Keratinocyte (primary cell): ENCODE measurements at regions not wholly inside any gene's neighbourhood (a gene's known extent, or its start where the extent isn't known, plus 50 kb on each side); places are given as distances from the start of the nearest gene placed in this dataset.

ENCODE experiments used
- DNase-seq: peaks from one replicate; pipeline ENCODE4 v3.0.0-alpha.2; 2011; ENCODE audit warnings: low read depth, missing footprints, low spot score
- FAIRE-seq: peaks from 2 replicates; lab custom pipeline; 2011; peaks lifted over from hg19 to GRCh38; lab: Jason Lieb, UNC
- H2AFZ ChIP-seq: 2 replicates; pipeline ENCODE4 v1.6.0; 2012; ENCODE audit warnings: low read length, control low read depth, inconsistent platforms; ENCODE audit not compliant: control insufficient read depth
- H3K27ac ChIP-seq: 2 replicates; pipeline ENCODE4 v1.5.1; 2011; ENCODE audit warnings: low read length; ENCODE audit not compliant: control insufficient read depth, insufficient read depth
- H3K27me3 ChIP-seq: 3 replicates; pipeline ENCODE4 v1.6.0; 2011; ENCODE audit warnings: low read length; ENCODE audit not compliant: control insufficient read depth, insufficient read depth; ENCODE audit errors: extremely low read depth
- H3K36me3 ChIP-seq, 2 experiments: 2 replicates in 1 of 2; 3 replicates in 1 of 2; pipeline ENCODE4 v1.5.1; 2011; ENCODE audit warnings: low read length in 2 of 2, mild to moderate bottlenecking in 1 of 2; ENCODE audit not compliant: control insufficient read depth in 2 of 2, insufficient read depth in 2 of 2; ENCODE audit errors: extremely low read depth in 1 of 2
- H3K4me1 ChIP-seq: 3 replicates; pipeline ENCODE4 v1.5.1; 2011; ENCODE audit warnings: low read length; ENCODE audit not compliant: control insufficient read depth, insufficient read depth; ENCODE audit errors: extremely low read depth
- H3K4me2 ChIP-seq: 3 replicates; pipeline ENCODE4 v1.6.0; 2011; ENCODE audit warnings: low read depth, low read length; ENCODE audit not compliant: control insufficient read depth, insufficient read depth; ENCODE audit errors: extremely low read depth
- H3K4me3 ChIP-seq, 3 experiments: fragments of 200-600 bp in 1 of 3; sonication (generic) in 1 of 3; 2 replicates in 2 of 3; 3 replicates in 1 of 3; pipeline ENCODE4 v1.5.1; 2011 to 2016; ENCODE audit warnings: low read length in 3 of 3, mild to moderate bottlenecking in 3 of 3, control low read depth in 2 of 3, inconsistent platforms in 1 of 3, low read depth in 1 of 3, mixed read lengths in 1 of 3, mixed run types in 1 of 3, moderate library complexity in 1 of 3; ENCODE audit not compliant: control insufficient read depth in 2 of 3, insufficient read depth in 2 of 3; ENCODE audit errors: extremely low read depth in 1 of 3
- H3K79me2 ChIP-seq: 2 replicates; pipeline ENCODE4 v1.6.0; 2012; ENCODE audit warnings: low read length; ENCODE audit not compliant: control insufficient read depth, insufficient read depth
- H3K9ac ChIP-seq: 3 replicates; pipeline ENCODE4 v1.6.0; 2011; ENCODE audit warnings: low read length; ENCODE audit not compliant: control insufficient read depth, insufficient read depth; ENCODE audit errors: extremely low read depth
- H3K9me1 ChIP-seq: 3 replicates; pipeline ENCODE4 v1.6.0; 2011; ENCODE audit warnings: low read length; ENCODE audit not compliant: control insufficient read depth, insufficient read depth; ENCODE audit errors: extremely low read depth
- H3K9me3 ChIP-seq: 2 replicates; pipeline ENCODE4 v1.5.1; 2012; ENCODE audit warnings: low read depth, low read length; ENCODE audit not compliant: control insufficient read depth
- H4K20me1 ChIP-seq: 3 replicates; pipeline ENCODE4 v1.6.0; 2011; ENCODE audit warnings: low read length; ENCODE audit not compliant: control insufficient read depth, insufficient read depth; ENCODE audit errors: extremely low read depth
- CTCF ChIP-seq, 3 experiments: IDR thresholded peaks in 1 of 3; conservative IDR thresholded peaks in 1 of 3; optimal IDR thresholded peaks in 1 of 3; 2 replicates in 2 of 3; 3 replicates in 1 of 3; pipeline versions ENCODE3 to v1.5.1; 2011; ENCODE audit warnings: low read length in 3 of 3, mild to moderate bottlenecking in 3 of 3, moderate library complexity in 2 of 3, control low read depth in 1 of 3, inconsistent platforms in 1 of 3; ENCODE audit not compliant: insufficient read depth in 2 of 3; ENCODE audit errors: extremely low read depth in 1 of 3
- EZH2 ChIP-seq: IDR thresholded peaks from one replicate; pipeline ENCODE4 v1.6.1; 2012; ENCODE audit warnings: inconsistent platforms, mild to moderate bottlenecking, low read length, moderate library complexity
- dilution Hi-C: fragments of 300-500 bp; cut with MboI; formaldehyde crosslinking; loops from one replicate; pipeline ENCODE4 v1.7.0; 2020; ENCODE audit warnings: low sequenced_read_pairs; ENCODE audit not compliant: extremely low pct_ligation_motif_present

GRCh38 chr4:57374866-57375595 is 264.8 kb upstream of the IGFBP7 start:
- DNase-seq (no peak), FAIRE-seq (no peak)
- Histone ChIP-seq H3K4me3 (no peak overlapping the region), H4K20me1 (no peaks in the 10 kb centered on the region), H3K9me1 (no peaks in the 10 kb centered on the region), H3K9me3 (no peaks in the 10 kb centered on the region), H3K9ac (no peak overlapping the region), H3K27ac (no peak overlapping the region), H2AFZ (no peak overlapping the region), H3K4me2 (no peak overlapping the region), H3K79me2 (no peaks in the 10 kb centered on the region), H3K4me1 (no peaks in the 10 kb centered on the region), H3K27me3 (no peaks in the 10 kb centered on the region), H3K36me3 (no peaks in the 10 kb centered on the region)
- dilution Hi-C loops, result no loop called here
- TF ChIP-seq CTCF (optimal IDR thresholded peaks at IDR 0.05 in 1 of 3, IDR thresholded peaks at IDR 0.05 in 1 of 3, conservative IDR thresholded peaks at IDR 0.05 in 1 of 3; ENCODE audit: extremely low read depth in 1 of 3, insufficient read depth in 2 of 3, low read length in 3 of 3), result no peak
- no peak for TF ChIP-seq EZH2

GRCh38 chr4:57373991-57374390 is 263.8 kb upstream of the IGFBP7 start:
- no peak for FAIRE-seq
- H3K4me2 ChIP-seq, result no peak overlapping the region

More at GRCh38 chr4:57373991-57374390, 263.8 kb upstream of the IGFBP7 start:
- Histone ChIP-seq H3K79me2 (no peaks in the 10 kb centered on the region), H3K27me3 (no peaks in the 10 kb centered on the region), H3K9ac (no peak overlapping the region), H3K4me3 (no peak overlapping the region), H3K27ac (no peak overlapping the region), H3K9me3 (no peaks in the 10 kb centered on the region), H3K36me3 (no peaks in the 10 kb centered on the region), H2AFZ (no peak overlapping the region), H3K9me1 (no peaks in the 10 kb centered on the region), H4K20me1 (no peaks in the 10 kb centered on the region), H3K4me1 (no peaks in the 10 kb centered on the region)
- DNase-seq, result no peak
- no peak for TF ChIP-seq EZH2
- TF ChIP-seq CTCF (optimal IDR thresholded peaks at IDR 0.05 in 1 of 3, IDR thresholded peaks at IDR 0.05 in 1 of 3, conservative IDR thresholded peaks at IDR 0.05 in 1 of 3; ENCODE audit: extremely low read depth in 1 of 3, insufficient read depth in 2 of 3, low read length in 3 of 3), result no peak
- dilution Hi-C loops, result no loop called here
